ENCODE measurements at regions not wholly inside any gene's neighbourhood (a gene's known extent, or its start where the extent isn't known, plus 50 kb on each side); places are given as distances from the start of the nearest gene placed in this dataset.

- TF ChIP-seq POLR2AphosphoS5 (IDR thresholded peaks at IDR 0.05) (no peak), CTCF (IDR thresholded peaks at IDR 0.05 in 8 of 11, conservative IDR thresholded peaks at IDR 0.05 in 3 of 11) (no peak), POLR2A (IDR thresholded peaks at IDR 0.05) (no peak)
Measured at GRCh38 chr17:79452706-79453105, 158.1 kb downstream of the RBFOX3 start.
